ENCODE measurements at regions not wholly inside any gene's neighbourhood (a gene's known extent, or its start where the extent isn't known, plus 50 kb on each side); places are given as distances from the start of the nearest gene placed in this dataset.

DNA sequence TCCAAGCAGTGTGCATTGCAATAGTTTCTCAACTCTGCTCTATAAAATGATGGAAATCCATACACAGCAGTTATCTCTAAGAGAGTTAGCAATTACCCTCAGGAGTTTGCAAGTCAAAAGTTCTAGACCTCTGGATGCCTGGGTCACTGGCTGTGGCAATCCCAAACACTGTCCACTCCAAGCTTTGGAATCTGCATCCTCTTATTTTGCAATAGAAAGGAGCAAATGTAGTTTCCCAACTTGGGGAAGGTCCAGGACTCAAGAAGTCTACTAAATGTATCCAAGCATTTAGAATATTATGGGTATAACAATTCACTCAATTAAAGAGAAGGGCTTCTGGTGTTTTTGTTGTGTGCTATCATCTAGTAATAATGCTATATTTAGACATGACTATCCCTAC lies 131.3 kb upstream of the NRP1 start:
- TF ChIP-seq, protein P1, sequence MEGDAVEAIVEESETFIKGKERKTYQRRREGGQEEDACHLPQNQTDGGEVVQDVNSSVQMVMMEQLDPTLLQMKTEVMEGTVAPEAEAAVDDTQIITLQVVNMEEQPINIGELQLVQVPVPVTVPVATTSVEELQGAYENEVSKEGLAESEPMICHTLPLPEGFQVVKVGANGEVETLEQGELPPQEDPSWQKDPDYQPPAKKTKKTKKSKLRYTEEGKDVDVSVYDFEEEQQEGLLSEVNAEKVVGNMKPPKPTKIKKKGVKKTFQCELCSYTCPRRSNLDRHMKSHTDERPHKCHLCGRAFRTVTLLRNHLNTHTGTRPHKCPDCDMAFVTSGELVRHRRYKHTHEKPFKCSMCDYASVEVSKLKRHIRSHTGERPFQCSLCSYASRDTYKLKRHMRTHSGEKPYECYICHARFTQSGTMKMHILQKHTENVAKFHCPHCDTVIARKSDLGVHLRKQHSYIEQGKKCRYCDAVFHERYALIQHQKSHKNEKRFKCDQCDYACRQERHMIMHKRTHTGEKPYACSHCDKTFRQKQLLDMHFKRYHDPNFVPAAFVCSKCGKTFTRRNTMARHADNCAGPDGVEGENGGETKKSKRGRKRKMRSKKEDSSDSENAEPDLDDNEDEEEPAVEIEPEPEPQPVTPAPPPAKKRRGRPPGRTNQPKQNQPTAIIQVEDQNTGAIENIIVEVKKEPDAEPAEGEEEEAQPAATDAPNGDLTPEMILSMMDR (IDR thresholded peaks at IDR 0.05) = no peak

DNA sequence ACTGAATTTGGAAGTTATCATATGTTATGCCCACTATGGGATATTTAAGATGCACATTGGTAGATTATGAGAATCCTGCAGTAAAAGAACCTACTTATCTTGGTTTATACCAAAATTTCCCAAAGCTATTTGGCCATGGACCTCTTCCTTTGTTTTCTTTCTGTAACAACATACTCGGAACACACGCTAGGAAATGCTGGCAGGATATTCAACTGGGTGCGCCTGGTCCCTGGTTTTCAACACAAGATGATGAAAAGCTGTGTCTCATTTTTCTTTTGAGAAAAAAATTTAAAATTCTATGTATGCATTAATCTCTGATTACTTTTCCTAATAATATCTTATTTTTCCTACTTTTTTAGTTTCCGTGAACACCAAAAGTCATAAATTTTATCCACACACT lies 128.5 kb upstream of the NRP1 start:
- TF ChIP-seq, protein P1 (IDR thresholded peaks at IDR 0.05) = no peak

DNA sequence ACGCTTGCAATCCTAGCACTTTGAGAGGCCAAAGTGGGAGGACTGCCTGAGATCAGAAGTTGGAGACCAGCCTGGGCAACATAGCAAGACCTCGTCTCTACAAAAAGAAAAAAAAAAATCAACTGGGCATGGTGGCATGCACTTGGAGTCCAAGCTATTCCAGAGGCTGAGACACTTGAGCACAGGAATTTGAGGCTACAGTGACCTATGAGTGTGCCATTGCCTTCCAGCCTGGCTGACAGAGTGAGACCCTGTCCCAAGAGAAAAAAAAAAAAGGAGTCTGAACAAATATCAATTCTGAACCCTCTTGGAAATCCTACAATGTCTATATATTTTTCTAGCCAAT lies 126.8 kb upstream of the NRP1 start:
- TF ChIP-seq, protein P1 (IDR thresholded peaks at IDR 0.05) = no peak

DNA sequence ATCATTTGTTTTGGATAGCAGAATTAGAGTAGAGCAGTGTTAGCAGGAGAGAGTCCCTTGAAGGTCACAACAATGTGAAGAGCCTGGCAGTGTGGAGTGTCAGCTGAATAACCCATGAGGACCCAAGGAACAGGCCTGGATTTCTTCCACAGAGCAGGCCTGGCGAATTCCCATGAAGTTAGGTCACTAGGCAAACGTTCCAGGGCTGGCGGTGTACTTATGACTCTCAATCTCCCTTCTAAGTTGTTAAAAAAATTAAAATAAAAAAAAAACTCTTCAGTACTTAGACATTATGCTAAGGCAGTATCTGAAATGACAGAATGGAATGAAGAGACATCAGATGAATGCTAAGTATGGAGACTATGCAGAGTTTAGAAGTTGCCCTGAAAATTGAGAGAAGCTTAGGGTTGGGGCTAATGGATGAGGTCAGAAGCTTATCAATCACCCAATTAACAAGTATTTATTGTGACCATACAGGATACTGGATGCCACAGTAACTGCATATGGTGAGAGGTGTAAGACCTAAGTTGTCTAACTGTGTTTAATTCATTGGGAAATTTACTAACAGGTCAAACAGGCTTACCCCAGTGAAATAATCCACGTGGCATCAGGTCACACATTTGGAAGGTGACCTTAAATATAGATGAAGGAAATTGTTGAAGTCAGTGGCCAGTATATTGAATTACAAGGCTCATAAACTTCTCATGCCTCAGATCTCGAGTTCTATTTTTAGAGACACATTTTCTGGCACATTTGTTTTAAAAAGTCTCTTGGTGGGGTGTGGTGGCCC lies 126.2 kb upstream of the NRP1 start:
- TF ChIP-seq, protein P1 (IDR thresholded peaks at IDR 0.05) = no peak

DNA sequence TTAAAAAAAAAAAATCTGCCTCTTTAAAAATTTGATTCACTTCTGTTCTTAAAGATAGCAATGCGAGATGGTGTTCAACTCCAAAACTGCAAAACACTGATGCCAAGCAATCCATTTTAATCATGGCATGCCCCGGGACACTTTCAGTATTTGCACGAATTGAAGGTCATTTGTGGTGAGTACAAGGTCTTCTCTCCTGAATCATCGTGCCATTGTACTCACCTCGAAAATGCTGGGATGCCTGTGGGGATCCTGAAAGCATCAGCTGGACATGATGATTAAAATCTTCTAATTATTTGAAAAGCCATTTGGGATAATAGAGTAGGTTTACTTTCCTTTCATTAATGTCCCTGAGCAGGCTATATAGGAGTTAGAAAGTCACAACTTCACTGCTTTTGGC lies 125.1 kb upstream of the NRP1 start:
- TF ChIP-seq, protein P1 (IDR thresholded peaks at IDR 0.05) = no peak

DNA sequence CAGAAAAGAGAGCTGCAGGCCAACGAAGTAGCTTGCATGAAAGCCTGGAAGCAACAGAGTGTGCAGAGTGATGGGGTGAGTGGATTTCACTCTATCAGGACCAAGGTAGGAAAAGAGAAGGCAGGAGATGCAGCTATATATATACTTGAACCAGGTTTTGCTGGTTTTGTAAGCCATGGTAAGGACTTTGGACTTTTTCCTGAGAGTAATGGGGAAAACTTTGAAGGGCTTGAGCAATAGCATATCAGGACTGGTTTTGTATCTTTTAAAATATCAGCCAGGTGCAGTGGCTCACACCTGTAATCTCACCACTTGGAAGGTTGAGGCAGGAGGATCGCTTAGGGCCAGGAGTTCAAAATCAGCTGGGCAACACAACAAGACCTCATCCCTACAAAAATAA lies 120.6 kb upstream of the NRP1 start:
- TF ChIP-seq, protein P1 (IDR thresholded peaks at IDR 0.05) = no peak

DNA sequence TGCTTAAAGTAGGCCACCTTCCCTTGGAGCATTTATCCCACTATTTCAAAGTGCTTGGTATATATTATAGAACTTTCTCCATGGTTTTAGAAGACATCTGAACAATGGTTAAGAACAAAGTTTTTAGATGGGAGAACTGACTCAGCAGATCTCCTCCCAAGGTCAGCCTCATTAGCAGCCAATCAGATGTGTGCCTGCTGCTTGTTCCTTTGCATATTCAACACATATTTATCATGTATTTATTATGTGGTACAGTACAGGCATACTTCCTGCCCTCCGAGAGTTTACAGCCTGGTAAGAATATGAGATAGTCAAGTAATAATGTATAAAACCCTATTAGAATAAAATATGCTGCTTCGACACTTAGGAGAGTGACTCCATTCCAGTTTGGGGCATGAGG lies 120.1 kb upstream of the NRP1 start:
- TF ChIP-seq, protein P1 (IDR thresholded peaks at IDR 0.05) = no peak
